ENCODE measurements at regions not wholly inside any gene's neighbourhood (a gene's known extent, or its start where the extent isn't known, plus 50 kb on each side); places are given as distances from the start of the nearest gene placed in this dataset.

DNA sequence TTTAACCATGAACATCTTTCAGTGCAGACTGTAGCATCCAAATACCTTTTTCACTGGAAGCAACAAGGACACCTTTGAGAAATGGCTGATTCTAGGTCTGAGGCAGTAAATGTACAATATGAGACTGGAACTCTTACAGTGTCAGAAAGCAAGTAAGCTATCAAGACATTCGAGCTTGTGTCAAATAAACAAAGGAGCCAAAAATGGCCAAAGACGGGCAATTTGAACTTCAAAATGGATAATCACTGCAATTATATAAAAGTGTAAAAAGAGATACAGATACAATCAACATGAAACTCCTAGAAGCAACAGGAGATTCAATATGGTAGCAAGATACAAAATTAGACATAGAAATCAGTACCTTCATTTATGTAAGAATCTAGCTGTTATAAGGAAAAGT, 138.5 kb upstream of the CCDC54 start:
- ChIA-PET POLR2A (no interaction called here), CTCF (interaction anchor here (1.1 kb wide), 1 partner anchor 9 kb away, joined by 4 read pairs; no protein-coding TSS in a partner anchor)
- Histone ChIP-seq H3K27me3 (ENCODE audit: control insufficient read depth, insufficient read depth, low read length) (no peaks in the 10 kb centered on the region), H3K36me3 (ENCODE audit: control insufficient read depth, insufficient read depth, low read length) (no peaks in the 10 kb centered on the region), H3K4me3 (ENCODE audit: low read depth, low read length) (no peak overlapping the region)
- TF ChIP-seq, protein P1, sequence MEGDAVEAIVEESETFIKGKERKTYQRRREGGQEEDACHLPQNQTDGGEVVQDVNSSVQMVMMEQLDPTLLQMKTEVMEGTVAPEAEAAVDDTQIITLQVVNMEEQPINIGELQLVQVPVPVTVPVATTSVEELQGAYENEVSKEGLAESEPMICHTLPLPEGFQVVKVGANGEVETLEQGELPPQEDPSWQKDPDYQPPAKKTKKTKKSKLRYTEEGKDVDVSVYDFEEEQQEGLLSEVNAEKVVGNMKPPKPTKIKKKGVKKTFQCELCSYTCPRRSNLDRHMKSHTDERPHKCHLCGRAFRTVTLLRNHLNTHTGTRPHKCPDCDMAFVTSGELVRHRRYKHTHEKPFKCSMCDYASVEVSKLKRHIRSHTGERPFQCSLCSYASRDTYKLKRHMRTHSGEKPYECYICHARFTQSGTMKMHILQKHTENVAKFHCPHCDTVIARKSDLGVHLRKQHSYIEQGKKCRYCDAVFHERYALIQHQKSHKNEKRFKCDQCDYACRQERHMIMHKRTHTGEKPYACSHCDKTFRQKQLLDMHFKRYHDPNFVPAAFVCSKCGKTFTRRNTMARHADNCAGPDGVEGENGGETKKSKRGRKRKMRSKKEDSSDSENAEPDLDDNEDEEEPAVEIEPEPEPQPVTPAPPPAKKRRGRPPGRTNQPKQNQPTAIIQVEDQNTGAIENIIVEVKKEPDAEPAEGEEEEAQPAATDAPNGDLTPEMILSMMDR (IDR thresholded peaks at IDR 0.05; ENCODE audit: insufficient read depth, low read depth, low read length), result no peak
- DNase-seq (ENCODE audit: low read depth), result no peak

DNA sequence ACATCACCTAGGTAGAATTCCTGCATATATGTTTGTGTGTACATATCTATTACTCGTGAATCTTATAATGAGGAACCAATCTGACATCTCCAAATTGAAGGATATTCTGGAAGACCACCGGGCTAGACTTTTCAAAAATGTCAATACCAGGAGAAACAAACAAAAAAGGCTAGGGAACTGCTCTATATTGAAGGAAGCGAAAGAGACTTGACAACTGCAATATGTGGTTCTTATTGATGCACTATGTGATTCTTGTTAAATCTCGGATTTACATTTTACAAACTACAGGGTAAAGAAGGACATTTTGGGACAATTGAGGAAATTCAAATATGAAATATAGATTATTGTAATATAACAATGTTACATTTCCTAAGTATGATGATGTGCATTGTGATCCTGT, 137.5 kb upstream of the CCDC54 start:
- Histone ChIP-seq H3K36me3 (ENCODE audit: control insufficient read depth, insufficient read depth, low read length) (no peaks in the 10 kb centered on the region), H3K27me3 (ENCODE audit: control insufficient read depth, insufficient read depth, low read length) (no peaks in the 10 kb centered on the region), H3K4me3 (ENCODE audit: low read depth, low read length) (no peak overlapping the region; the same call in 1 of the 2 replicates)
- TF ChIP-seq, protein P1 (IDR thresholded peaks at IDR 0.05; ENCODE audit: insufficient read depth, low read depth, low read length), result no peak
- POLR2A ChIA-PET, result no interaction called here
- CTCF ChIA-PET, result interaction anchor here (1.1 kb wide), 1 partner anchor 10 kb away, joined by 4 read pairs; no protein-coding TSS in a partner anchor
- no peak for DNase-seq (ENCODE audit: low read depth)

DNA sequence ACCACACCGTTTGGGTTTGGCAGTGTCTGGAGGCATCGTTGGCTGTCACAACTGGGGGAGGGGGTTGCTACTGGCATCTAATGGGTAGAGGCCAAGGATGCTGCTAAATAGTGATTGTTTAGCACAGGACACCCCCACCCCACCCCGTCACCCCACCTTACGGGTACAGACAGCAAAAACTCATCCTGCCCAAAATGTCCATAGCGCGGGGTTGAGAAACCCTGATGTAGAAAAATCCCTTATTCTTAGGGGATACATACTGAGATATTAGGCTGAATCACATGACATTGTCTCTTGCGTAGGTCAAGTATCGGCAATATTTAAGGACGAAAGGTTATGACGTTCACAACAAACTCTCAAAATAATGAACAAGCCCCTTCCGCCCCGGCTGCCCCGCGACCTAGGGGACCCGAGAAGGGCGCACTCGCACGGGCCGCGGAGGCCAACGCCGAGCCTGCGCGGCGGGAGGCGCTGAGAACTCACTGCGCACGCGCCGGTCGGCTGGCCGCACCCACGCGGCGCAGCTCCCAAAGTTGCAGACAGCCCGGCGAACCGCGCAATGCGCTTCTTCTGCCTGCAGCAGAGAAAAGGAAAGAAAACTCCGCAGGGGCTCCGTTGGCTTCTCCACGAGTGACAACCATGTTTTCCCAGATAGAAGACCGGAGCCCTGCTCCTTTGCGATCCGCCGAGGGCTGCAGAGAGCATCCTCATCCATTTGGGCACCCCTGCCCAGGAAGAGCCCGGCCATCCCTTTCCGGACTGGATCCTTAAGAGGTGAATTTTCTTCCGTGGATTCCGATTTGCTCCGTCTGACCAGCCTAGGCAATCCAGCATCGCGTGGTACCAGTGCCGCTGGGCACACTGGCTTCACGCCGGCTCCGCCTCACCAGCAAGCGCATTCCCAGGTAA, 136.8 kb upstream of the CCDC54 start:
- ChIA-PET CTCF (interaction anchor here (0.6 to 3.3 kb wide), 6 partner anchors 10 to 494 kb away, joined by 3 to 21 read pairs (median 4); no protein-coding TSS in a partner anchor), POLR2A (no interaction called here)
- H3K27me3 ChIP-seq (ENCODE audit: control insufficient read depth, insufficient read depth, low read length), result no peaks in the 10 kb centered on the region
- TF ChIP-seq, protein P1 (IDR thresholded peaks at IDR 0.05; ENCODE audit: insufficient read depth, low read depth, low read length), result no peak
- DNase-seq (ENCODE audit: low read depth), result no peak
- H3K4me3 ChIP-seq (ENCODE audit: low read depth, low read length), result peak overlapping the region; percentile 64
- no peaks in the 10 kb centered on the region for H3K36me3 ChIP-seq (ENCODE audit: control insufficient read depth, insufficient read depth, low read length)

DNA sequence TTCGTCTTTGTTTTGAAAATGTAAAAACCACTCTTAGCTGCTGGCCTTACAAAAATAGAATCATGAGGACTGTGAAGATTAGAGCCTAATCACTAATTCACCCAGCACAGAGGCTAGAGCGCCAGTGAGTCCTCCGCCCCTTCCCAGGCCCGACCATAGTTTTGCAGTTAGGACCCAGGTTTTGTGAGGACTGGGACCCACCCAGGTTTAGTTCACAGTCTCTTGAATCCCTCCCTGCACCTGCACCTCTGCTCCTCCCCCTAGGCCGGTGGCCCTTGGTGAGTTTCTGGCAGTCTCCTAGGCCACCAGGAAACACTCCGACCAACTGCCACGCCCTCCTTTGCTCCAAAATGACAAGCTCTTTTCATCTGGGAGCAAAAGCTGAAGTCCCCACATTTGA, 136.0 kb upstream of the CCDC54 start:
- CTCF ChIA-PET, result interaction anchor here (0.6 to 3.3 kb wide), 9 partner anchors 9 to 494 kb away, joined by 3 to 21 read pairs (median 3); no protein-coding TSS in a partner anchor
- DNase-seq (ENCODE audit: low read depth), result no peak

DNA sequence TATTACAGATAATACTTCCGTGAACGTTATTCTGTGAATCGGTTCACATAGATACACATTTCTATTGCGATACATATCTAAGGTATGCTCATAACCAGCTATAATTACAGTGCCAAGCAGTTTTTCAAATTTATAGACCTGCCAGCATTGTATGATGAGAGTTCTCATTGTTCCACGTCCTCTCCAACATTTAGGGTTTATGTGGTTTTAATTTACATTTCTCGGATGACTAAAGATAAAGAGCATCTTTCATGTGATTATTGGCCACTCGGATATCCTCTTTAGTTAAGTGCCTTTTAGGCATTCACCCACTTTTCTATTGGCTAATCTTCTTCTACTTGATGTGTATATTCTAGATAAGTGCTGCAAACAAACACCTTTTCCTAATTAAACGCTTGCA, 134.7 kb upstream of the CCDC54 start:
- TF ChIP-seq, protein P1 (IDR thresholded peaks at IDR 0.05; ENCODE audit: insufficient read depth, low read depth, low read length), result no peak
- Histone ChIP-seq H3K4me3 (ENCODE audit: low read depth, low read length) (no peak overlapping the region), H3K36me3 (ENCODE audit: control insufficient read depth, insufficient read depth, low read length) (no peaks in the 10 kb centered on the region), H3K27me3 (ENCODE audit: control insufficient read depth, insufficient read depth, low read length) (no peaks in the 10 kb centered on the region)
- ChIA-PET CTCF (interaction anchor here (0.6 to 3.3 kb wide), 3 partner anchors 29 to 188 kb away, joined by 3 to 21 read pairs (median 5); no protein-coding TSS in a partner anchor), POLR2A (no interaction called here)
- DNase-seq (ENCODE audit: low read depth), result no peak

More for the DNA sequence above, 136.0 kb upstream of the CCDC54 start:
- Histone ChIP-seq H3K27me3 (ENCODE audit: control insufficient read depth, insufficient read depth, low read length) (no peaks in the 10 kb centered on the region), H3K4me3 (ENCODE audit: low read depth, low read length) (peak overlapping the region; percentile 64), H3K36me3 (ENCODE audit: control insufficient read depth, insufficient read depth, low read length) (no peaks in the 10 kb centered on the region)
- POLR2A ChIA-PET, result no interaction called here
- TF ChIP-seq, protein P1 (IDR thresholded peaks at IDR 0.05; ENCODE audit: insufficient read depth, low read depth, low read length), result 0 out of 2 replicates have a peak, but pooled peaks have one; percentile 21
